HG03442 (cell line): ENCODE measurements at regions not wholly inside any gene's neighbourhood (a gene's known extent, or its start where the extent isn't known, plus 50 kb on each side); places are given as distances from the start of the nearest gene placed in this dataset.
"Not testable (repeated sequence)": the region's sequence is repeated elsewhere in the genome, so short reads cannot be mapped to it uniquely, and the experiment has no call there.

Experiments
- ATAC-seq: cut with Tn5 transposase; IDR thresholded peaks from one replicate; pipeline ENCODE4 v1.9.1; 2021; ENCODE audit warnings: mild to moderate bottlenecking, moderate library complexity; ENCODE audit not compliant: unreplicated experiment

GRCh38 chr6:23823421-23823820 lies 302.6 kb upstream of the NRSN1 start:
- ATAC-seq, result no peak

GRCh38 chr6:23826572-23826971 lies 299.4 kb upstream of the NRSN1 start:
- ATAC-seq, result no peak

GRCh38 chr6:23828861-23829260 lies 297.2 kb upstream of the NRSN1 start:
- ATAC-seq, result no peak

GRCh38 chr6:23841116-23841515 lies 284.9 kb upstream of the NRSN1 start:
- no peak for ATAC-seq

- ATAC-seq, result no peak
Measured at GRCh38 chr6:23842760-23843159, 283.3 kb upstream of the NRSN1 start.

GRCh38 chr6:23851522-23851921 lies 274.5 kb upstream of the NRSN1 start:
- no peak for ATAC-seq

GRCh38 chr6:23853566-23854133 lies 272.4 kb upstream of the NRSN1 start:
- not testable (repeated sequence) for ATAC-seq

- ATAC-seq, result not testable (repeated sequence)
Measured at GRCh38 chr6:23854154-23854553, 271.9 kb upstream of the NRSN1 start.

GRCh38 chr6:23855497-23856116 lies 270.4 kb upstream of the NRSN1 start:
- no peak for ATAC-seq

GRCh38 chr6:23870496-23870895 lies 255.5 kb upstream of the NRSN1 start:
- no peak for ATAC-seq

- no peak for ATAC-seq
Measured at GRCh38 chr6:23873161-23873560, 252.9 kb upstream of the NRSN1 start.

- ATAC-seq, result no peak
Measured at GRCh38 chr6:23875006-23875405, 251.0 kb upstream of the NRSN1 start.

- ATAC-seq, result no peak
Measured at GRCh38 chr6:23879816-23880215, 246.2 kb upstream of the NRSN1 start.

- ATAC-seq, result no peak
Measured at GRCh38 chr6:23890543-23891227, 235.3 kb upstream of the NRSN1 start.

GRCh38 chr6:23905133-23905815 lies 220.7 kb upstream of the NRSN1 start:
- ATAC-seq, result no peak

GRCh38 chr6:23910420-23910819 lies 215.6 kb upstream of the NRSN1 start:
- ATAC-seq, result no peak

GRCh38 chr6:23927935-23928334 lies 198.1 kb upstream of the NRSN1 start:
- ATAC-seq, result no peak

- ATAC-seq, result no peak
Measured at GRCh38 chr6:23929201-23929600, 196.8 kb upstream of the NRSN1 start.

- no peak for ATAC-seq
Measured at GRCh38 chr6:23940466-23940865, 185.5 kb upstream of the NRSN1 start.

- no peak for ATAC-seq
Measured at GRCh38 chr6:23951691-23952090, 174.3 kb upstream of the NRSN1 start.

- ATAC-seq, result no peak
Measured at GRCh38 chr6:23952245-23952644, 173.8 kb upstream of the NRSN1 start.

- ATAC-seq, result no peak
Measured at GRCh38 chr6:23953976-23954375, 172.0 kb upstream of the NRSN1 start.
